ENCODE measurements at regions not wholly inside any gene's neighbourhood (a gene's known extent, or its start where the extent isn't known, plus 50 kb on each side); places are given as distances from the start of the nearest gene placed in this dataset.

- no peak for DNase-seq (ENCODE audit: low read depth in 6 of 9, low spot score in 9 of 9)
- peaks cover 3 to 32% of the 10 kb centered on the region in 2 donors for H3K4me1 ChIP-seq (ENCODE audit: control insufficient read depth in 2 of 2, insufficient read depth in 2 of 2, low read length in 2 of 2)
- WGBS, result 89% methylated on average over 4 of the region's 4 CpGs
- H3K9me3 ChIP-seq (ENCODE audit: control insufficient read depth in 2 of 2, insufficient read depth in 1 of 2, low read length in 1 of 2), result no peaks in the 10 kb centered on the region
- no peaks in the 10 kb centered on the region for H3K36me3 ChIP-seq (ENCODE audit: control insufficient read depth in 2 of 2, insufficient read depth in 2 of 2, low read length in 1 of 2)
- H3K27ac ChIP-seq (ENCODE audit: low read depth in 1 of 2, low read length in 1 of 2), result no peak overlapping the region
- H3K27me3 ChIP-seq (ENCODE audit: control insufficient read depth in 2 of 2, insufficient read depth in 1 of 2, low read length in 1 of 2), result peaks cover 2 to 49% of the 10 kb centered on the region in 2 donors
- H3K4me3 ChIP-seq (ENCODE audit: low read length in 2 of 2), result no peak overlapping the region
Measured at GRCh38 chr6:41446132-41446531, 100.0 kb upstream of the FOXP4 start.

- Histone ChIP-seq H3K27ac (ENCODE audit: low read depth in 1 of 2, low read length in 1 of 2) (no peak overlapping the region), H3K4me3 (ENCODE audit: low read length in 2 of 2) (no peak overlapping the region), H3K9me3 (ENCODE audit: control insufficient read depth in 2 of 2, insufficient read depth in 1 of 2, low read length in 1 of 2) (no peaks in the 10 kb centered on the region), H3K36me3 (ENCODE audit: control insufficient read depth in 2 of 2, insufficient read depth in 2 of 2, low read length in 1 of 2) (no peaks in the 10 kb centered on the region), H3K4me1 (ENCODE audit: control insufficient read depth in 2 of 2, insufficient read depth in 2 of 2, low read length in 2 of 2) (peaks cover 0 to 31% of the 10 kb centered on the region in 2 donors), H3K27me3 (ENCODE audit: control insufficient read depth in 2 of 2, insufficient read depth in 1 of 2, low read length in 1 of 2) (peaks cover 2 to 44% of the 10 kb centered on the region in 2 donors)
- 93% methylated on average over 8 of the region's 8 CpGs for WGBS
- DNase-seq (ENCODE audit: low read depth in 6 of 9, low spot score in 9 of 9), result no peak
Measured at GRCh38 chr6:41446907-41447545, 99.2 kb upstream of the FOXP4 start.

DNA sequence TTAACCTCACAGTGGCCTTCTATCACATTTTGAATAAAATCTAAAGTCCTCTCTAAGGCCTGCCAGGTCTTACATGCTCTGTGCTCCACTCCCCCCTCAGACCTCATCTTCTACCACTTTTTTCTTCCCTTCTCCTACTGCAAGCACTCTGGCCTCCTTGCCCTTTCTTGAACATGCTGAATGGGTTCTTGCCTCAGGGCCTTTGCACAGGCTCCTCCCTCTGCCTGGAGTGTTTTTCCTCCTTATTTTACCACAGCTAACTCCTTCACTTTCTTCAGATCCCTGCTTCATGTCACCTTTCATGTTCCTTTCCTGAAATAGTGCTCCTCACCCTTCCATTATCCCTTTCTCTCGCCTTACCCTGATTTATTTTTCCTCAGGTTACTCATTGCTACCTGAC, 97.9 kb upstream of the FOXP4 start:
- H3K4me1 ChIP-seq (ENCODE audit: control insufficient read depth in 2 of 2, insufficient read depth in 2 of 2, low read length in 2 of 2), result peaks cover 0 to 20% of the 10 kb centered on the region in 2 donors
- no peaks in the 10 kb centered on the region for H3K36me3 ChIP-seq (ENCODE audit: control insufficient read depth in 2 of 2, insufficient read depth in 2 of 2, low read length in 1 of 2)
- no peak for DNase-seq (ENCODE audit: low read depth in 6 of 9, low spot score in 9 of 9)
- H3K9me3 ChIP-seq (ENCODE audit: control insufficient read depth in 2 of 2, insufficient read depth in 1 of 2, low read length in 1 of 2), result no peaks in the 10 kb centered on the region
- H3K4me3 ChIP-seq (ENCODE audit: low read length in 2 of 2), result no peak overlapping the region
- H3K27me3 ChIP-seq (ENCODE audit: control insufficient read depth in 2 of 2, insufficient read depth in 1 of 2, low read length in 1 of 2), result peaks cover 2 to 32% of the 10 kb centered on the region in 2 donors
- WGBS, result 95% methylated on average over 1 of the region's 1 CpG
- no peak overlapping the region for H3K27ac ChIP-seq (ENCODE audit: low read depth in 1 of 2, low read length in 1 of 2)

- Histone ChIP-seq H3K27me3 (ENCODE audit: control insufficient read depth in 2 of 2, insufficient read depth in 1 of 2, low read length in 1 of 2) (peaks cover 2 to 20% of the 10 kb centered on the region in 2 donors), H3K4me3 (ENCODE audit: low read length in 2 of 2) (no peak overlapping the region), H3K4me1 (ENCODE audit: control insufficient read depth in 2 of 2, insufficient read depth in 2 of 2, low read length in 2 of 2) (peaks cover 0 to 15% of the 10 kb centered on the region in 2 donors), H3K9me3 (ENCODE audit: control insufficient read depth in 2 of 2, insufficient read depth in 1 of 2, low read length in 1 of 2) (no peaks in the 10 kb centered on the region), H3K36me3 (ENCODE audit: control insufficient read depth in 2 of 2, insufficient read depth in 2 of 2, low read length in 1 of 2) (no peaks in the 10 kb centered on the region), H3K27ac (ENCODE audit: low read depth in 1 of 2, low read length in 1 of 2) (no peak overlapping the region)
- DNase-seq (ENCODE audit: low read depth in 6 of 9, low spot score in 9 of 9), result no peak
- WGBS, result 89% methylated on average over 8 of the region's 8 CpGs
Measured at GRCh38 chr6:41449399-41450245, 96.6 kb upstream of the FOXP4 start.

DNA sequence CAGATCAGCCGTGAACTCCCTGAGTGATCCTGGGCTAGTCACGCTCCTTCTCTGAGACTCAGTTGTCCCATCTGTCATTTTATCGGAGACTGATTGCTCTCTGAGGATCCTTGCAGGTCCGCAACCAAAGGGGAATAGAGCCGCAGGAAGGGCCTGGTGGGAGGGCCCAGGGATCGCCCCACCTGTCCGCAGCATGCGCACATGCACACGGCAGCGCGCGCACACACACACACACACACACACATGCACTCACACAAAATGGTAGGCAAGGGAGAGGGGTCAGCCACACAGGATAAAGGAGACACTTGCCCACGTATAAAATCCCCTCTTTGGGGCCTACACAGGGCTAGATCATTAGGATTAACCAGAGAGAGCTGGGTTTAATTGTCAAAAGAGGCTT, 95.6 kb upstream of the FOXP4 start:
- Histone ChIP-seq H3K27ac (ENCODE audit: low read depth in 1 of 2, low read length in 1 of 2) (no peak overlapping the region), H3K27me3 (ENCODE audit: control insufficient read depth in 2 of 2, insufficient read depth in 1 of 2, low read length in 1 of 2) (peaks cover 2 to 18% of the 10 kb centered on the region in 2 donors), H3K4me1 (ENCODE audit: control insufficient read depth in 2 of 2, insufficient read depth in 2 of 2, low read length in 2 of 2) (peaks cover 0 to 12% of the 10 kb centered on the region in 2 donors), H3K4me3 (ENCODE audit: low read length in 2 of 2) (no peak overlapping the region), H3K36me3 (ENCODE audit: control insufficient read depth in 2 of 2, insufficient read depth in 2 of 2, low read length in 1 of 2) (no peaks in the 10 kb centered on the region), H3K9me3 (ENCODE audit: control insufficient read depth in 2 of 2, insufficient read depth in 1 of 2, low read length in 1 of 2) (no peaks in the 10 kb centered on the region)
- 98% methylated on average over 13 of the region's 13 CpGs for WGBS
- DNase-seq (ENCODE audit: low read depth in 6 of 9, low spot score in 9 of 9), result no peak

- Histone ChIP-seq H3K36me3 (ENCODE audit: control insufficient read depth in 2 of 2, insufficient read depth in 2 of 2, low read length in 1 of 2) (no peaks in the 10 kb centered on the region), H3K27ac (ENCODE audit: low read depth in 1 of 2, low read length in 1 of 2) (no peak overlapping the region), H3K9me3 (ENCODE audit: control insufficient read depth in 2 of 2, insufficient read depth in 1 of 2, low read length in 1 of 2) (no peaks in the 10 kb centered on the region), H3K27me3 (ENCODE audit: control insufficient read depth in 2 of 2, insufficient read depth in 1 of 2, low read length in 1 of 2) (peaks cover 2 to 14% of the 10 kb centered on the region in 2 donors), H3K4me1 (ENCODE audit: control insufficient read depth in 2 of 2, insufficient read depth in 2 of 2, low read length in 2 of 2) (peaks cover 0 to 12% of the 10 kb centered on the region in 2 donors), H3K4me3 (ENCODE audit: low read length in 2 of 2) (no peak overlapping the region)
- DNase-seq (ENCODE audit: low read depth in 6 of 9, low spot score in 9 of 9), result no peak
- 91% methylated on average over 9 of the region's 9 CpGs for WGBS
Measured at GRCh38 chr6:41451039-41451438, 95.1 kb upstream of the FOXP4 start.

DNA sequence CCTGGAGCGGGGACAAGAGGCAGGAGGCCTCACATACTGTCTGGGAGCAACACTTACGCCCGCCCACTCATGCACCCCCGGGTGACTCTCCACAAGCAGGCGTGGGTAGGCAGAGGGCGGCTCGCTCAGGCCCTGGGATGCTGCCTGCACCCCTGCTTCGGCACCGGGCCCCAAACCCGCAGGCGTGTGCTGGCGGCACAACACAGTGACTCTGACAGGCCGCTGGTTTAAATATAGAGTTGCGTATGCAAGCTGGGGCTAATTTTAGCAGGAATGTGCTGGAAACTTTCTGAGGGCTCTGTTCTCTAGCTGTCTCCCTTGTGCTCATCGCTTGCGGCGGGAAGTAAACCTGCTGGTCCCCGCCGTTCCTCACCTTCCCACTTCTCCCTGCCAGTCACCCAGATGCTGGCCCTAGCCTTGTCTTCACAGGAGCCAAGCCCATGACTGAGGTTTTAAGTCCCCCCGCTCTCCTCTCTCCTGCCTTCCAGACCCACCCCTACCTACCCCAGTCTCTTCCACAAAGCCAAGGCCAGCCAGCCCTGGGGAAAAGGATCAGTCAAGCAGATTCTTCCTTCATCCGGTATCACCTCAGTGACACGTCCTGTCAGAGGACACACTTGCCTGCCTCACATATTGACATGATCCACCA, 94.5 kb upstream of the FOXP4 start:
- H3K27ac ChIP-seq (ENCODE audit: low read depth in 1 of 2, low read length in 1 of 2), result no peak overlapping the region
- H3K36me3 ChIP-seq (ENCODE audit: control insufficient read depth in 2 of 2, insufficient read depth in 2 of 2, low read length in 1 of 2), result no peaks in the 10 kb centered on the region
- no peak overlapping the region for H3K4me3 ChIP-seq (ENCODE audit: low read length in 2 of 2)
- no peak for DNase-seq (ENCODE audit: low read depth in 6 of 9, low spot score in 9 of 9)
- H3K4me1 ChIP-seq (ENCODE audit: control insufficient read depth in 2 of 2, insufficient read depth in 2 of 2, low read length in 2 of 2), result peaks cover 0 to 12% of the 10 kb centered on the region in 2 donors
- peaks cover 2 to 15% of the 10 kb centered on the region in 2 donors for H3K27me3 ChIP-seq (ENCODE audit: control insufficient read depth in 2 of 2, insufficient read depth in 1 of 2, low read length in 1 of 2)
- H3K9me3 ChIP-seq (ENCODE audit: control insufficient read depth in 2 of 2, insufficient read depth in 1 of 2, low read length in 1 of 2), result no peaks in the 10 kb centered on the region
- 94% methylated on average over 22 of the region's 22 CpGs for WGBS

DNA sequence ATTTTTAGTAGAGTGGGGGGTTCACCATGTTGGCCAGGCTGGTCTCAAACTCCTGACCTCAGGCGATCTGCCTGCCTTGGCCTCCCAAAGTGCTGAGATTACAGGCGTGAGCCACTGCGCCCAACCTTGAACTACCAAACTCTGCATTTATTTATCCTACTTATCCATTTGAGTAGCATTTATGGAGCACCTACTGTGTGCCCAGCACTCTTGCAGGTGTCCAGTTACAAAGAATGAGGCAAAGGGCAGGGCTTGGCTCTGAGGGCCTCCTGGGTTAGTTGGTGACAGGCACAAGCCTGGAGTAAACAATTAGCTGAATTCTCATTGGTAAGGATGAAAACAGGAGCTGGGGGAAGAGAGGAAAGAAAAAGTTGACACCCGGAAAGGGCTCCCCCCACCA, 93.4 kb upstream of the FOXP4 start:
- 94% methylated on average over 4 of the region's 4 CpGs for WGBS
- Histone ChIP-seq H3K9me3 (ENCODE audit: control insufficient read depth in 2 of 2, insufficient read depth in 1 of 2, low read length in 1 of 2) (no peaks in the 10 kb centered on the region), H3K27ac (ENCODE audit: low read depth in 1 of 2, low read length in 1 of 2) (no peak overlapping the region), H3K4me1 (ENCODE audit: control insufficient read depth in 2 of 2, insufficient read depth in 2 of 2, low read length in 2 of 2) (peaks cover 0 to 12% of the 10 kb centered on the region in 2 donors), H3K36me3 (ENCODE audit: control insufficient read depth in 2 of 2, insufficient read depth in 2 of 2, low read length in 1 of 2) (no peaks in the 10 kb centered on the region), H3K27me3 (ENCODE audit: control insufficient read depth in 2 of 2, insufficient read depth in 1 of 2, low read length in 1 of 2) (peaks cover under 1 to 16% of the 10 kb centered on the region in 2 donors), H3K4me3 (ENCODE audit: low read length in 2 of 2) (no peak overlapping the region)
- DNase-seq (ENCODE audit: low read depth in 6 of 9, low spot score in 9 of 9), result no peak

DNA sequence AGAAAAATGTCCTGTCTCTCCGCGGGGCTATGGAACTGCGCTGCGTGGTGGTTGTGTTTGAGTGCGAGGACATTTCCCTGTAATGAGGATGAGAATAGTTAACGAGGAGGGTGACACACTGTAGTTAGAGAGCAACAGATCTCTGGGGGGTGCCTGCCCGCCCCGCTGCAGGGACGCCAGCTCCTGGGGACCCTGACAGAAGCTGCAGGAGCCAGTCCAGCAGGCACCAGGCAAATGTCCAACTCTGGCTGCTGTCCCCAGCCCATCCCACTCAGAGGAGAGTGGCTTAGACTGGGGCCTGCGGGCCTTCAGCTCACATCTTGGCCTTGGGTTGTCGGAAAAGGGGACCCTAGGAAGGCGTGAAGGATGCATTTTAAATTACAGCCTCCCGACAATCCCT, 92.9 kb upstream of the FOXP4 start:
- DNase-seq (ENCODE audit: low read depth in 6 of 9, low spot score in 9 of 9), result no peak
- Histone ChIP-seq H3K27me3 (ENCODE audit: control insufficient read depth in 2 of 2, insufficient read depth in 1 of 2, low read length in 1 of 2) (peaks cover 0 to 20% of the 10 kb centered on the region in 2 donors), H3K36me3 (ENCODE audit: control insufficient read depth in 2 of 2, insufficient read depth in 2 of 2, low read length in 1 of 2) (no peaks in the 10 kb centered on the region), H3K9me3 (ENCODE audit: control insufficient read depth in 2 of 2, insufficient read depth in 1 of 2, low read length in 1 of 2) (no peaks in the 10 kb centered on the region), H3K4me3 (ENCODE audit: low read length in 2 of 2) (no peak overlapping the region), H3K4me1 (ENCODE audit: control insufficient read depth in 2 of 2, insufficient read depth in 2 of 2, low read length in 2 of 2) (peaks cover 0 to 12% of the 10 kb centered on the region in 2 donors), H3K27ac (ENCODE audit: low read depth in 1 of 2, low read length in 1 of 2) (no peak overlapping the region)
- WGBS, result 97% methylated on average over 13 of the region's 13 CpGs

All from thymus (tissue), 11 donors.